ENCODE measurements at regions not wholly inside any gene's neighbourhood (a gene's known extent, or its start where the extent isn't known, plus 50 kb on each side); places are given as distances from the start of the nearest gene placed in this dataset.

GRCh38 chr4:132542228-132542627, 606.9 kb upstream of the PCDH10 start:
- intact Hi-C loops (cut with micrococcal nuclease; ENCODE audit: unreplicated experiment) (no loop called here), in situ Hi-C loops (cut with HindIII; ENCODE audit: extremely low pct_ligation_motif_present, low pct_unique_long_range_greater_than_20kb) (no loop called here)
- TF ChIP-seq ZNF256 (CRISPR knock-in tag; conservative IDR thresholded peaks at IDR 0.05) (no peak), ZNF530 (CRISPR knock-in tag; IDR thresholded peaks at IDR 0.05; ENCODE audit: low read depth) (no peak), MLLT10 (CRISPR knock-in tag; IDR thresholded peaks at IDR 0.05) (no peak), ERF (CRISPR knock-in tag; IDR thresholded peaks at IDR 0.05) (no peak), NR0B2 (CRISPR knock-in tag; IDR thresholded peaks at IDR 0.05) (no peak), SP4 (CRISPR knock-in tag; IDR thresholded peaks at IDR 0.05) (no peak), ZNF329 (CRISPR knock-in tag; IDR thresholded peaks at IDR 0.05; ENCODE audit: low read depth) (no peak), NFYC (CRISPR knock-in tag; IDR thresholded peaks at IDR 0.05) (no peak), RBFOX2 (IDR thresholded peaks at IDR 0.05; ENCODE audit: low read depth, low read length) (no peak), HNRNPUL1 (IDR thresholded peaks at IDR 0.05; ENCODE audit: low read depth, low read length) (no peak), DMTF1 (CRISPR knock-in tag; IDR thresholded peaks at IDR 0.05) (no peak), PAX8 (CRISPR knock-in tag; IDR thresholded peaks at IDR 0.05; ENCODE audit: borderline replicate concordance) (no peak), ZNF263 (CRISPR knock-in tag; IDR thresholded peaks at IDR 0.05) (no peak), ZNF749 (CRISPR knock-in tag; IDR thresholded peaks at IDR 0.05; ENCODE audit: borderline replicate concordance) (no peak)
- TF ChIP-seq, protein P1, sequence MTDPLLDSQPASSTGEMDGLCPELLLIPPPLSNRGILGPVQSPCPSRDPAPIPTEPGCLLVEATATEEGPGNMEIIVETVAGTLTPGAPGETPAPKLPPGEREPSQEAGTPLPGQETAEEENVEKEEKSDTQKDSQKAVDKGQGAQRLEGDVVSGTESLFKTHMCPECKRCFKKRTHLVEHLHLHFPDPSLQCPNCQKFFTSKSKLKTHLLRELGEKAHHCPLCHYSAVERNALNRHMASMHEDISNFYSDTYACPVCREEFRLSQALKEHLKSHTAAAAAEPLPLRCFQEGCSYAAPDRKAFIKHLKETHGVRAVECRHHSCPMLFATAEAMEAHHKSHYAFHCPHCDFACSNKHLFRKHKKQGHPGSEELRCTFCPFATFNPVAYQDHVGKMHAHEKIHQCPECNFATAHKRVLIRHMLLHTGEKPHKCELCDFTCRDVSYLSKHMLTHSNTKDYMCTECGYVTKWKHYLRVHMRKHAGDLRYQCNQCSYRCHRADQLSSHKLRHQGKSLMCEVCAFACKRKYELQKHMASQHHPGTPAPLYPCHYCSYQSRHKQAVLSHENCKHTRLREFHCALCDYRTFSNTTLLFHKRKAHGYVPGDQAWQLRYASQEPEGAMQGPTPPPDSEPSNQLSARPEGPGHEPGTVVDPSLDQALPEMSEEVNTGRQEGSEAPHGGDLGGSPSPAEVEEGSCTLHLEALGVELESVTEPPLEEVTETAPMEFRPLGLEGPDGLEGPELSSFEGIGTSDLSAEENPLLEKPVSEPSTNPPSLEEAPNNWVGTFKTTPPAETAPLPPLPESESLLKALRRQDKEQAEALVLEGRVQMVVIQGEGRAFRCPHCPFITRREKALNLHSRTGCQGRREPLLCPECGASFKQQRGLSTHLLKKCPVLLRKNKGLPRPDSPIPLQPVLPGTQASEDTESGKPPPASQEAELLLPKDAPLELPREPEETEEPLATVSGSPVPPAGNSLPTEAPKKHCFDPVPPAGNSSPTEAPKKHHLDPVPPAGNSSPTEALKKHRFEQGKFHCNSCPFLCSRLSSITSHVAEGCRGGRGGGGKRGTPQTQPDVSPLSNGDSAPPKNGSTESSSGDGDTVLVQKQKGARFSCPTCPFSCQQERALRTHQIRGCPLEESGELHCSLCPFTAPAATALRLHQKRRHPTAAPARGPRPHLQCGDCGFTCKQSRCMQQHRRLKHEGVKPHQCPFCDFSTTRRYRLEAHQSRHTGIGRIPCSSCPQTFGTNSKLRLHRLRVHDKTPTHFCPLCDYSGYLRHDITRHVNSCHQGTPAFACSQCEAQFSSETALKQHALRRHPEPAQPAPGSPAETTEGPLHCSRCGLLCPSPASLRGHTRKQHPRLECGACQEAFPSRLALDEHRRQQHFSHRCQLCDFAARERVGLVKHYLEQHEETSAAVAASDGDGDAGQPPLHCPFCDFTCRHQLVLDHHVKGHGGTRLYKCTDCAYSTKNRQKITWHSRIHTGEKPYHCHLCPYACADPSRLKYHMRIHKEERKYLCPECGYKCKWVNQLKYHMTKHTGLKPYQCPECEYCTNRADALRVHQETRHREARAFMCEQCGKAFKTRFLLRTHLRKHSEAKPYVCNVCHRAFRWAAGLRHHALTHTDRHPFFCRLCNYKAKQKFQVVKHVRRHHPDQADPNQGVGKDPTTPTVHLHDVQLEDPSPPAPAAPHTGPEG (CRISPR knock-in tag; IDR thresholded peaks at IDR 0.05) = no peak
- Histone ChIP-seq H2AFZ (ENCODE audit: low read length) (no peak overlapping the region), H3K79me2 (ENCODE audit: insufficient read depth, low read length) (no peaks in the 10 kb centered on the region), H3K27ac (ENCODE audit: extremely low read length, insufficient read depth, low read length) (no peak overlapping the region), H3K36me3 (replicated peaks in 1 of 2; ENCODE audit: control insufficient read depth in 1 of 2, insufficient read depth in 2 of 2, low read length in 2 of 2) (no peaks in the 10 kb centered on the region), H3K27me3 (ENCODE audit: control insufficient read depth in 1 of 2, insufficient read depth in 2 of 2, low read length in 2 of 2) (no peaks in the 10 kb centered on the region), H3K4me2 (ENCODE audit: low read depth, low read length) (no peak overlapping the region), H3K4me1 (ENCODE audit: insufficient read depth, low read length) (no peaks in the 10 kb centered on the region), H3K9ac (ENCODE audit: insufficient read depth, low read depth, low read length) (no peak overlapping the region), H3K4me3 (replicated peaks in 1 of 3; ENCODE audit: insufficient read depth in 1 of 3, low read depth in 2 of 3, low read length in 3 of 3) (no peak overlapping the region), H3K9me3 (ENCODE audit: low read length) (no peaks in the 10 kb centered on the region; the same call in 1 of the 2 replicates), H4K20me1 (ENCODE audit: insufficient read depth, low read length) (no peaks in the 10 kb centered on the region)
- ChIA-PET POLR2A (no interaction called here), CTCF (ENCODE audit: low intra/inter-chr PET ratio, low total read pairs) (no interaction called here)
- no TSS peak for BruUV-seq (replicated peaks)
- DNase-seq (ENCODE audit: low spot score) = no peak
- no peak for FAIRE-seq
- ATAC-seq = no peak

Measured in HepG2 (cell line).